ENCODE measurements at regions not wholly inside any gene's neighbourhood (a gene's known extent, or its start where the extent isn't known, plus 50 kb on each side); places are given as distances from the start of the nearest gene placed in this dataset.

DNA sequence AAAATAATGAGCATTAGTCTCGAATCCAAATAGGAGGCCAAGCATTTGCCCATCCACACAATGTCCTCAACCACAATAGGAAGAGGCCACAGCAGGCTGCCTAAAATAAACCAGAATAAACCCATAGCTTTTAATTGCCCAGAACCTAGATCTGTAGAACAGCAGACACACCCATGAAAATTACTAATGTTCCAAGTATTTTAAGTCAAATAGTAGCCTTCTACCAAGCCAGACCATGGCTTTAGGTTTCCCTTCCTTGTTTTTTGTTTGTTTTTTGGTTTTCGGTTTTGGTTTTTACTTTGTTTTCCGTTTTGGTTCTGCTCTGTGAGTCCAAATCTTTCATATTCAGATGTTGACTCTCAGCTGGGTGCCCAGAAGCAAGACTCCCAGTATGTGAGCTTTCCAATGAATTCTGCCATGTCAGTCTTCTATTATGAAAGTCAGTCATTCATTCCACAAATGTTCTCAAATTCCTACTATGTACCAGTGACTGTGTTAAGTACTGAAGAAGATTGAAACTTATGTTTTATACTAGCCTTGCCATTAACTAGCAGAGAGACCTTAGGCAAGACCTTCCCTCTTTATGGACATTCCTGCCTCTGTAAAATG lies 57.8 kb upstream of the BOC start:
- Histone ChIP-seq H3K4me1 (ENCODE audit: control insufficient read depth, insufficient read depth, low read length) (peaks cover 21% of the 10 kb centered on the region), H3K9me3 (ENCODE audit: control insufficient read depth, insufficient read depth, low read length) (no peaks in the 10 kb centered on the region), H3K27me3 (ENCODE audit: control insufficient read depth, insufficient read depth, low read length) (no peaks in the 10 kb centered on the region), H3K9ac (ENCODE audit: low read depth, low read length) (no peak overlapping the region), H3K27ac (ENCODE audit: low read depth, low read length) (no peak overlapping the region), H3K36me3 (ENCODE audit: control insufficient read depth, insufficient read depth, low read length) (no peaks in the 10 kb centered on the region), H3K4me3 (ENCODE audit: low read depth, low read length) (no peak overlapping the region)

DNA sequence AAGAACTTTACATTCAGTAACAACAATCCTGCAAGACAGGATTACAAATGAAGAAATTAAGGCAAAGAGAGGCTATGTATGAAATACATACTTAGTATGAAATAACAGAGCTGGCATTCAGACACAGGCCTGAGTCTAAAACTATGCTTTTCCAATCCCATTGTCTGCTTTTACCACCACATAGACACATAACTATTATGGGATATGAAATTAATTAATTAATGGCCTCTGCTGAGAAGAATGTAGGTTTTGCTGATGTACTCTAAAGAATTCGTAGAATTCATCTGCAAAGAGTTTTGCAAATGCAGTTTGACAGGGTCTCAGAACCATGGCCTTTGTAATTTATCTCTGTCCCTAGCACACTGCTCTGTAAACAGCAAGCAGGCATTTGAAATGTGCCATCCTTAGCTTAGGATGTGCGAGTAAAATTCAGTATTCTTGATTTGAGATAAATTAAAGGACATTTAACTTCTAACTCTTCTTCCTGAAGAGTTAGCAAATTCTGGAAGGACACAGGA lies 54.5 kb upstream of the BOC start:
- Histone ChIP-seq H3K4me1 (ENCODE audit: control insufficient read depth, insufficient read depth, low read length) (peaks cover 15% of the 10 kb centered on the region), H3K27ac (ENCODE audit: low read depth, low read length) (no peak overlapping the region), H3K36me3 (ENCODE audit: control insufficient read depth, insufficient read depth, low read length) (no peaks in the 10 kb centered on the region), H3K9me3 (ENCODE audit: control insufficient read depth, insufficient read depth, low read length) (no peaks in the 10 kb centered on the region), H3K4me3 (ENCODE audit: low read depth, low read length) (no peak overlapping the region), H3K9ac (ENCODE audit: low read depth, low read length) (no peak overlapping the region), H3K27me3 (ENCODE audit: control insufficient read depth, insufficient read depth, low read length) (no peaks in the 10 kb centered on the region)

DNA sequence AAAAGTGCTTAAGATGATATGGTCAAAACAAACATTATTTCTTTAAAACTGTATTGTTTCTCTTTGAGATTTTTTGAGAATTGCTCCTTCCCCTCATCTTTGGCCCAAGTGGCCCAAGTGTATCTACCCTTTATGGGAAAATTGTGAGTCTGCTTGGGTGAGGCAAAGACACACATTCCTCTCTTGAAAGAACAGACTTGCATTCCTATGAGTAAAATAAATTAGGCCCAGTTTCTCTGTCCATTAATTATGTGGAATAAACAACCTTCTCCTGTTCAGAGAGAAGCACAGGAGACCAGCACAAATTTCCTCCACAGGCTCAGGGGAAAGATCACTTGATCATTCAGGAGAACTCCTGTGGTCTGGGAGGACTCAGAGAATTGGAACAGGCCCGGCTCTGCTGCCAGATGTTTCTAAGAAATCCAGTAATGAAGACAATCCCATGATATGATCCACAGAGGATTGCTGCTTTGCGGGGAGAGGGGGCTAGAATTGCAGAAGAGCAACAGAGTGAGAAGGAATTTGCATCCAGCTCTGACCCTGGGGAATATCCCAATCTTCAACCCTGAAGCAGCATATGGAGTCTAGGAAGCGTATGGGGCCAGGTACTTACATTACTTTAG lies 53.8 kb upstream of the BOC start:
- Histone ChIP-seq H3K9ac (ENCODE audit: low read depth, low read length) (no peak overlapping the region), H3K27ac (ENCODE audit: low read depth, low read length) (no peak overlapping the region), H3K4me1 (ENCODE audit: control insufficient read depth, insufficient read depth, low read length) (peaks cover 13% of the 10 kb centered on the region; the same call in 1 of the 2 replicates), H3K27me3 (ENCODE audit: control insufficient read depth, insufficient read depth, low read length) (no peaks in the 10 kb centered on the region), H3K36me3 (ENCODE audit: control insufficient read depth, insufficient read depth, low read length) (no peaks in the 10 kb centered on the region), H3K4me3 (ENCODE audit: low read depth, low read length) (no peak overlapping the region), H3K9me3 (ENCODE audit: control insufficient read depth, insufficient read depth, low read length) (no peaks in the 10 kb centered on the region)

DNA sequence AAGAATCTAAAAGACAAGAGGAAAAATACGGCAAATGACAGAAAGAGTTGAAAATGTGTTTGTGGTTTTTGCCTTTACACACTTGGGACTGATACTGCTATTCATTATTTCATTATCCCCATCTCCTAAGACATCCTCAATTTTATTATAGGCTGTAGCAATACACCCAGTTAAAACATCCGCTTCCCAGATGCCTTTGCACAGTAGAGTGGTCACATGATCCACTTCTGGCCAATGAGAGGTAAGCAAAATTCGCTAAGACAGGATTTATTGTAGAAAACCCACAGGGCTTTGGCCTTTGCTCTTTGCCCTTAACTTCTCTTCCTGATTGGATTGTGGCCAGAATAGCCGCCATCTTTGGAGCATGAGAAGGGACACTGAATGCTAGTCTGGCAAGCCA lies 53.2 kb upstream of the BOC start:
- Histone ChIP-seq H3K27ac (ENCODE audit: low read depth, low read length) (no peak overlapping the region), H3K4me1 (ENCODE audit: control insufficient read depth, insufficient read depth, low read length) (peaks cover 12% of the 10 kb centered on the region; the same call in 1 of the 2 replicates), H3K9me3 (ENCODE audit: control insufficient read depth, insufficient read depth, low read length) (no peaks in the 10 kb centered on the region), H3K27me3 (ENCODE audit: control insufficient read depth, insufficient read depth, low read length) (no peaks in the 10 kb centered on the region), H3K9ac (ENCODE audit: low read depth, low read length) (no peak overlapping the region), H3K36me3 (ENCODE audit: control insufficient read depth, insufficient read depth, low read length) (no peaks in the 10 kb centered on the region), H3K4me3 (ENCODE audit: low read depth, low read length) (no peak overlapping the region)
